ENCODE measurements at regions not wholly inside any gene's neighbourhood (a gene's known extent, or its start where the extent isn't known, plus 50 kb on each side); places are given as distances from the start of the nearest gene placed in this dataset.

DNA sequence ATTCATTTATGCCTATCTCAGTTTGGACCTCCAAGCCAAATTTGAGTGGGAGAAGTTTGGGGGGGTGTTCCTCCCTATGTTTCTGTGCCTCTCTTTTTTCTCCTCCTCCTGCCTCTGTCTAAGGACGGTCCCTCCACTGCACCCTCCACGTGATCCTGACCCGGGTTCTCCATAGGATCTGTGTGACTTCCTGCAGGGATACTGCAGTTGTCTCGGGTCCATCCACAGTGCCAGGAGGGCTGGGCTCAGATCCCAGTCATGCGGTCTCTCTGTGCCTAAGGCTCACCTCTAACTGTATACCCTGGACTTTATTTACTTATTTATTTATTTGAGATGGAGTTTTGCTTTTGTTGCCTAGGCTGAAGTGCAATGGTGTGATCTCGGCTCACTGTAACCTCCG is 1354.5 kb downstream of the BRD1 start:
- in situ Hi-C loops (cut with MboI; ENCODE audit: low sequenced_read_pairs), result no loop called here
- no CpG with 5 or more reads among the region's 7 CpGs for WGBS, 2 experiments (ENCODE audit: extremely low coverage in 2 of 2, insufficient read length in 1 of 2)
- H3K23ac ChIP-seq (ENCODE audit: low read depth, low read length), result no peak overlapping the region

More for the DNA sequence above, 1354.5 kb downstream of the BRD1 start:
- Histone ChIP-seq H4K5ac (ENCODE audit: low read depth, low read length) (no peak overlapping the region), H4K91ac (ENCODE audit: insufficient read depth, low read depth, low read length) (no peak overlapping the region), H2BK120ac (ENCODE audit: low read depth, low read length) (no peak overlapping the region), H3K4ac (ENCODE audit: low read depth, low read length) (no peak overlapping the region), H4K20me1 (ENCODE audit: insufficient read depth, low read length) (no peaks in the 10 kb centered on the region), H3K9ac (ENCODE audit: low read depth, low read length) (no peak overlapping the region), H2AK9ac (replicated peaks; ENCODE audit: low read depth, low read length, poor library complexity) (no peak overlapping the region), H2BK5ac (ENCODE audit: low read depth, low read length, poor library complexity, severe bottlenecking) (no peak overlapping the region), H3K9me3 (ENCODE audit: control insufficient read depth, insufficient read depth, low read length) (peaks cover 18% of the 10 kb centered on the region; the same call in 1 of the 2 replicates), H3K18ac (ENCODE audit: low read depth, low read length) (no peak overlapping the region), H3K36me3 (ENCODE audit: control insufficient read depth, insufficient read depth, low read length) (no peaks in the 10 kb centered on the region), H4K8ac (ENCODE audit: low read depth in 2 of 2, low read length in 2 of 2) (no peak overlapping the region), H3K4me2 (ENCODE audit: low read depth, low read length) (no peak overlapping the region), H2BK20ac (ENCODE audit: low read depth, low read length) (no peak overlapping the region), H3K27ac (ENCODE audit: insufficient read depth, low read length) (no peak overlapping the region), H3K79me1 (ENCODE audit: low read depth in 1 of 2, low read length in 2 of 2) (no peaks in the 10 kb centered on the region), H3K14ac (replicated peaks; ENCODE audit: low read depth, low read length) (no peak overlapping the region), H2AK5ac (ENCODE audit: low read depth, low read length) (no peak overlapping the region), H2AFZ (replicated peaks; ENCODE audit: low read length, poor library complexity) (no peak overlapping the region), H2BK15ac (ENCODE audit: low read depth, low read length) (no peak overlapping the region), H3K56ac (ENCODE audit: extremely low read depth, insufficient read depth, low read length) (no peak overlapping the region), H3K4me1 (ENCODE audit: control insufficient read depth, insufficient read depth, low read length) (no peaks in the 10 kb centered on the region), H3K9me1 (ENCODE audit: insufficient read depth, low read length) (no peaks in the 10 kb centered on the region), H3K4me3 (ENCODE audit: insufficient read depth, low read depth, low read length) (no peak overlapping the region), H3K27me3 (ENCODE audit: control insufficient read depth, insufficient read depth, low read length) (no peaks in the 10 kb centered on the region)
- TF ChIP-seq, protein P1, sequence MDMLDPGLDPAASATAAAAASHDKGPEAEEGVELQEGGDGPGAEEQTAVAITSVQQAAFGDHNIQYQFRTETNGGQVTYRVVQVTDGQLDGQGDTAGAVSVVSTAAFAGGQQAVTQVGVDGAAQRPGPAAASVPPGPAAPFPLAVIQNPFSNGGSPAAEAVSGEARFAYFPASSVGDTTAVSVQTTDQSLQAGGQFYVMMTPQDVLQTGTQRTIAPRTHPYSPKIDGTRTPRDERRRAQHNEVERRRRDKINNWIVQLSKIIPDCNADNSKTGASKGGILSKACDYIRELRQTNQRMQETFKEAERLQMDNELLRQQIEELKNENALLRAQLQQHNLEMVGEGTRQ (IDR thresholded peaks at IDR 0.05; ENCODE audit: low read depth, low read length), result no peak
- TF ChIP-seq MAFK (IDR thresholded peaks at IDR 0.05; ENCODE audit: low read depth, low read length) (no peak), CHD1 (IDR thresholded peaks at IDR 0.05; ENCODE audit: low read depth, low read length) (no peak), CEBPB (IDR thresholded peaks at IDR 0.05; ENCODE audit: low read depth, low read length) (no peak), MXI1 (IDR thresholded peaks at IDR 0.05; ENCODE audit: borderline replicate concordance, low read depth, low read length) (no peak), NFE2L2 (IDR thresholded peaks at IDR 0.05; ENCODE audit: low read depth, low read length) (no peak), RAD21 (IDR thresholded peaks at IDR 0.05; ENCODE audit: low read length) (no peak), BHLHE40 (IDR thresholded peaks at IDR 0.05; ENCODE audit: low read depth, low read length) (no peak), RFX5 (IDR thresholded peaks at IDR 0.05; ENCODE audit: low read depth, low read length) (no peak), POLR2A (IDR thresholded peaks at IDR 0.05; ENCODE audit: low read depth, low read length) (no peak), SMC3 (IDR thresholded peaks at IDR 0.05; ENCODE audit: low read depth, low read length) (no peak)
- TF ChIP-seq, protein P2, sequence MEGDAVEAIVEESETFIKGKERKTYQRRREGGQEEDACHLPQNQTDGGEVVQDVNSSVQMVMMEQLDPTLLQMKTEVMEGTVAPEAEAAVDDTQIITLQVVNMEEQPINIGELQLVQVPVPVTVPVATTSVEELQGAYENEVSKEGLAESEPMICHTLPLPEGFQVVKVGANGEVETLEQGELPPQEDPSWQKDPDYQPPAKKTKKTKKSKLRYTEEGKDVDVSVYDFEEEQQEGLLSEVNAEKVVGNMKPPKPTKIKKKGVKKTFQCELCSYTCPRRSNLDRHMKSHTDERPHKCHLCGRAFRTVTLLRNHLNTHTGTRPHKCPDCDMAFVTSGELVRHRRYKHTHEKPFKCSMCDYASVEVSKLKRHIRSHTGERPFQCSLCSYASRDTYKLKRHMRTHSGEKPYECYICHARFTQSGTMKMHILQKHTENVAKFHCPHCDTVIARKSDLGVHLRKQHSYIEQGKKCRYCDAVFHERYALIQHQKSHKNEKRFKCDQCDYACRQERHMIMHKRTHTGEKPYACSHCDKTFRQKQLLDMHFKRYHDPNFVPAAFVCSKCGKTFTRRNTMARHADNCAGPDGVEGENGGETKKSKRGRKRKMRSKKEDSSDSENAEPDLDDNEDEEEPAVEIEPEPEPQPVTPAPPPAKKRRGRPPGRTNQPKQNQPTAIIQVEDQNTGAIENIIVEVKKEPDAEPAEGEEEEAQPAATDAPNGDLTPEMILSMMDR (conservative IDR thresholded peaks at IDR 0.05; ENCODE audit: low read depth, low read length), result no peak
- TF ChIP-seq, protein P3, sequence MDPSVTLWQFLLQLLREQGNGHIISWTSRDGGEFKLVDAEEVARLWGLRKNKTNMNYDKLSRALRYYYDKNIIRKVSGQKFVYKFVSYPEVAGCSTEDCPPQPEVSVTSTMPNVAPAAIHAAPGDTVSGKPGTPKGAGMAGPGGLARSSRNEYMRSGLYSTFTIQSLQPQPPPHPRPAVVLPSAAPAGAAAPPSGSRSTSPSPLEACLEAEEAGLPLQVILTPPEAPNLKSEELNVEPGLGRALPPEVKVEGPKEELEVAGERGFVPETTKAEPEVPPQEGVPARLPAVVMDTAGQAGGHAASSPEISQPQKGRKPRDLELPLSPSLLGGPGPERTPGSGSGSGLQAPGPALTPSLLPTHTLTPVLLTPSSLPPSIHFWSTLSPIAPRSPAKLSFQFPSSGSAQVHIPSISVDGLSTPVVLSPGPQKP (IDR thresholded peaks at IDR 0.05; ENCODE audit: borderline replicate concordance, low read depth, low read length), result no peak
- no peak for DNase-seq
- ChIA-PET POLR2A (ENCODE audit: unreplicated experiment) (no interaction called here), CTCF (no interaction called here)
- intact Hi-C loops (cut with micrococcal nuclease), result no loop called here
- dilution Hi-C loops (cut with HindIII; ENCODE audit: low sequenced_read_pairs, unreplicated experiment), result no loop called here
- BruUV-seq (replicated peaks), result no TSS peak
- ATAC-seq (ENCODE audit: low read depth), result no peak

Measured in IMR-90 (cell line).